A673 (cell line): ENCODE measurements at regions not wholly inside any gene's neighbourhood (a gene's known extent, or its start where the extent isn't known, plus 50 kb on each side); places are given as distances from the start of the nearest gene placed in this dataset.

Experiments used
- BruUV-seq: library from RNA; stranded (reverse); fragments of 400-500 nt; replicated peaks from 2 replicates; lab custom pipeline; 2021; lab: Mats Ljungman, UMichigan
- CTCF ChIA-PET: fragments of 300-600 bp; sonication (Branson Sonifier 250); formaldehyde crosslinking; loops from one replicate; lab custom pipeline; 2022; ENCODE audit warnings: antibody characterized with exemption; lab: Charles Lee
- POLR2A ChIA-PET: fragments of 300-600 bp; sonication (Branson Sonifier 250); formaldehyde crosslinking; loops from one replicate; lab custom pipeline; 2022; ENCODE audit warnings: antibody characterized with exemption; ENCODE audit not compliant: low non-redundant PET; lab: Charles Lee
- DNase-seq: peaks from one replicate; pipeline ENCODE4 v3.0.0-alpha.2; 2015; ENCODE audit warnings: low spot score
- H3K27ac ChIP-seq: fragments of 200-600 bp; sonication (generic); 2 replicates; pipeline ENCODE4 v1.5.1; 2016; ENCODE audit warnings: mixed run types, low read depth, mild to moderate bottlenecking, mixed read lengths, antibody characterized with exemption, low read length; ENCODE audit not compliant: poor library complexity, severe bottlenecking
- H3K27me3 ChIP-seq: fragments of 200-600 bp; sonication (generic); replicated peaks from 2 replicates; pipeline ENCODE4 v1.6.1; 2017; ENCODE audit warnings: mixed run types, low read depth, mild to moderate bottlenecking, mixed read lengths, antibody characterized with exemption, low read length; ENCODE audit not compliant: insufficient read depth, poor library complexity
- H3K36me3 ChIP-seq: fragments of 200-600 bp; sonication (generic); 2 replicates; pipeline ENCODE4 v1.6.1; 2016; ENCODE audit warnings: mixed run types, mild to moderate bottlenecking, mixed read lengths, antibody characterized with exemption, low read length; ENCODE audit not compliant: insufficient read depth, poor library complexity, severe bottlenecking
- H3K4me1 ChIP-seq: fragments of 200-600 bp; sonication (generic); 2 replicates; pipeline ENCODE4 v1.6.1; 2017; ENCODE audit warnings: mixed run types, mild to moderate bottlenecking, mixed read lengths, antibody characterized with exemption, low read length; ENCODE audit not compliant: insufficient read depth, poor library complexity, severe bottlenecking
- H3K4me3 ChIP-seq: fragments of 200-600 bp; sonication (generic); 2 replicates; pipeline ENCODE4 v1.5.1; 2016; ENCODE audit warnings: low read depth, mixed run types, mild to moderate bottlenecking, mixed read lengths, low read length; ENCODE audit not compliant: poor library complexity, severe bottlenecking
- H3K9me3 ChIP-seq: fragments of 200-600 bp; sonication (generic); 2 replicates; pipeline ENCODE4 v1.6.1; 2016; ENCODE audit warnings: mixed run types, low read depth, mild to moderate bottlenecking, mixed read lengths, antibody characterized with exemption, low read length; ENCODE audit not compliant: poor library complexity, severe bottlenecking
- CTCF ChIP-seq: fragments of 300-800, 200-600 bp; sonication (generic); conservative IDR thresholded peaks from 2 replicates; pipeline ENCODE4 v1.5.1; 2017; ENCODE audit warnings: low read depth, mild to moderate bottlenecking, antibody characterized with exemption, low read length, moderate library complexity, mixed read lengths
- EZH2 ChIP-seq: fragments of 200-600 bp; sonication (generic); IDR thresholded peaks from 2 replicates; pipeline ENCODE4 v1.6.1; 2017; ENCODE audit warnings: borderline replicate concordance, low read depth, mild to moderate bottlenecking, mixed read lengths, antibody characterized with exemption, low read length; ENCODE audit not compliant: poor library complexity, severe bottlenecking
- intact Hi-C: fragments of 100-400 bp; cut with micrococcal nuclease; formaldehyde crosslinking; loops from one replicate; pipeline ENCODE4 v1.10.0; 2022; ENCODE audit not compliant: unreplicated experiment

DNA sequence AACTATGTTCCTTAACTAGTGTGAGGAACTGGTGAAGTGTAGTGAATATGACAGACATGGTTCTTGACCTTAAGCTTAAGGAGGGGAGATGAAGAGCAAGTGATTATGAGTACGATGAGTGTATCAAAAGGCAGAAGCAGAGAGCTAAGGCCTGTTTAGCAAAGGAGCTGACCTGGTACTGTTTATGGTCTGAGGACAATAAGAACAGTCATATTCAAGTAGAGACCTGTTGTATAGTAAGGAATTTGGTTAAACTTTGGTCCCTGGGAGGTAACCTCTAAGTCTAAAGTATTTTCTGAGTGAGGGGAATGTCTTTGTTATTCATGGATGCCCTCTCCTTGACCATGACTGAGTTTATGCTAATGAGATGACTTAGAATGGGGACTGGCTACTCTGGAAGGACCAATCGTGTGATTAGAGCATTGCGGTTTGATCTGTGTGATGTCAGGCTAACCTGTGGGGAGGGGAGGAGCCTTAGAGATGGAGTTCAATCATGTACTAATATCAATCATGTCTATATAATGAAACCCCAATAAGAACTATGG is 389.3 kb downstream of the BMP4 start:
- no peak for TF ChIP-seq EZH2
- TF ChIP-seq CTCF = no peak
- DNase-seq = no peak
- BruUV-seq = no TSS peak
- H3K36me3 ChIP-seq = no peaks in the 10 kb centered on the region
- H3K27me3 ChIP-seq = peaks cover 18% of the 10 kb centered on the region
- H3K27ac ChIP-seq = no peak overlapping the region
- intact Hi-C loops = no loop called here
- H3K9me3 ChIP-seq = no peaks in the 10 kb centered on the region
- ChIA-PET CTCF (no interaction called here), POLR2A (no interaction called here)
- H3K4me1 ChIP-seq = peaks cover 6% of the 10 kb centered on the region
- no peak overlapping the region for H3K4me3 ChIP-seq

GRCh38 chr14:53564870-53565269 is 391.8 kb downstream of the BMP4 start:
- H3K4me1 ChIP-seq = no peaks in the 10 kb centered on the region
- CTCF ChIA-PET = no interaction called here

DNA sequence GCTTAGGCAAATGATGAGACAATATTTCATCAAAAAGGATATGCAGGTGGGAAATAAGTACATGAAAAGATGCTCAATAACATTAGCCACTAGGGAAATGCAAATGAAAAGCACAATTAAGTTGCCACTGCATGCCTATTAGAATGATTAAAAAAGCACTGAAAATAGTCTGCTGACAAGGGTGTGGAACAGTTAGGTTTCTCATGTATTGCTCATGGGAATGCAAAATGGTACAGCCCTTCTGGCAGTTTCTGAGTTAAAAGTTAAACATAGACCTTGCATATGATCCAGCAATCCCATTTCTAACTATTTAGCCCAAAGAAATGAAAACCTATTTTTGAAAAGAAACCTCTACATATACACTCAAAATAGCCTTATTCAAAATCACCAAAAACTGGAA is 393.0 kb downstream of the BMP4 start:
- H3K9me3 ChIP-seq = no peaks in the 10 kb centered on the region
- DNase-seq = no peak
- intact Hi-C loops = no loop called here
- H3K36me3 ChIP-seq = no peaks in the 10 kb centered on the region
- H3K4me1 ChIP-seq = no peaks in the 10 kb centered on the region
- no peak for TF ChIP-seq EZH2
- no peak for TF ChIP-seq CTCF
- H3K4me3 ChIP-seq = no peak overlapping the region
- no peak overlapping the region for H3K27ac ChIP-seq
- ChIA-PET CTCF (no interaction called here), POLR2A (no interaction called here)
- no peaks in the 10 kb centered on the region for H3K27me3 ChIP-seq
- no TSS peak for BruUV-seq

More at GRCh38 chr14:53564870-53565269, 391.8 kb downstream of the BMP4 start:
- H3K36me3 ChIP-seq = no peaks in the 10 kb centered on the region
- intact Hi-C loops = no loop called here
- DNase-seq = no peak
- TF ChIP-seq EZH2 (no peak), CTCF (no peak)
- no peaks in the 10 kb centered on the region for H3K27me3 ChIP-seq
- no peak overlapping the region for H3K4me3 ChIP-seq
- POLR2A ChIA-PET = no interaction called here
- BruUV-seq = no TSS peak
- H3K9me3 ChIP-seq = no peaks in the 10 kb centered on the region
- H3K27ac ChIP-seq = no peak overlapping the region
